IMR-90 (cell line): ENCODE measurements at regions not wholly inside any gene's neighbourhood (a gene's known extent, or its start where the extent isn't known, plus 50 kb on each side); places are given as distances from the start of the nearest gene placed in this dataset.

Experiments used
- CEBPB ChIP-seq: IDR thresholded peaks from 2 replicates; pipeline ENCODE4 v1.6.1; 2012; ENCODE audit warnings: low read depth, low read length, improper control_type of control experiment
- CHD1 ChIP-seq: IDR thresholded peaks from 2 replicates; pipeline ENCODE4 v1.6.1; 2012; ENCODE audit warnings: low read depth, low read length, improper control_type of control experiment
- MAFK ChIP-seq: IDR thresholded peaks from 2 replicates; pipeline ENCODE4 v1.6.1; 2012; ENCODE audit warnings: low read depth, low read length, improper control_type of control experiment
- POLR2A ChIP-seq: IDR thresholded peaks from 2 replicates; pipeline ENCODE4 v1.6.1; 2012; ENCODE audit warnings: mild to moderate bottlenecking, low read depth, low read length
- RAD21 ChIP-seq: IDR thresholded peaks from 2 replicates; pipeline ENCODE4 v1.6.1; 2012; ENCODE audit warnings: low read length, improper control_type of control experiment
- RFX5 ChIP-seq: IDR thresholded peaks from 2 replicates; pipeline ENCODE4 v1.8.0; 2012; ENCODE audit warnings: low read depth, mild to moderate bottlenecking, low read length, moderate library complexity
- TF ChIP-seq, protein P1 (sequence below): conservative IDR thresholded peaks from 2 replicates; pipeline ENCODE4 v1.5.1; 2012; ENCODE audit warnings: mild to moderate bottlenecking, low read depth, low read length, improper control_type of control experiment
- TF ChIP-seq, protein P2 (sequence below): fragments of 150-350 bp; IDR thresholded peaks from 2 replicates; pipeline ENCODE4 v1.6.1; 2016; ENCODE audit warnings: low read depth, mild to moderate bottlenecking, low read length, moderate library complexity, borderline replicate concordance

DNA sequence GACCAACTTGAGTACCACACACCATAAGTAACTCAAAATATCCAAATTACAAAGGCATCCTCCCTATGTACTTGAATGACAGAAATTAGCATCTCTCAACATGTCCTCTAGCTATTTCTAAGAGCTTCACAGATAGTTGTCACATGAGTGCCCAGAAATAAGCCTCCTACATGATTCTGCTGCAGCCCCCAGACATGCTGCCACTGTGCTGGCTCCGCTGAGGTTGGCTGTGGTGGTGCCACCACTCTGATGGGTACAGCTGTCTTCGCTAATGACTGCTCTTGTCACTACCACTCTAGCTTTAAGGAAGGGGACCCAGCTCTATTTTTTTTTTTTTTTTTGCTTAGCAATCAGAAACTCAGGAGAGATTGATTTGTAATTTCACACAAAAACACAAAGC, 256.0 kb downstream of the GRXCR1 start:
- TF ChIP-seq, protein P1, sequence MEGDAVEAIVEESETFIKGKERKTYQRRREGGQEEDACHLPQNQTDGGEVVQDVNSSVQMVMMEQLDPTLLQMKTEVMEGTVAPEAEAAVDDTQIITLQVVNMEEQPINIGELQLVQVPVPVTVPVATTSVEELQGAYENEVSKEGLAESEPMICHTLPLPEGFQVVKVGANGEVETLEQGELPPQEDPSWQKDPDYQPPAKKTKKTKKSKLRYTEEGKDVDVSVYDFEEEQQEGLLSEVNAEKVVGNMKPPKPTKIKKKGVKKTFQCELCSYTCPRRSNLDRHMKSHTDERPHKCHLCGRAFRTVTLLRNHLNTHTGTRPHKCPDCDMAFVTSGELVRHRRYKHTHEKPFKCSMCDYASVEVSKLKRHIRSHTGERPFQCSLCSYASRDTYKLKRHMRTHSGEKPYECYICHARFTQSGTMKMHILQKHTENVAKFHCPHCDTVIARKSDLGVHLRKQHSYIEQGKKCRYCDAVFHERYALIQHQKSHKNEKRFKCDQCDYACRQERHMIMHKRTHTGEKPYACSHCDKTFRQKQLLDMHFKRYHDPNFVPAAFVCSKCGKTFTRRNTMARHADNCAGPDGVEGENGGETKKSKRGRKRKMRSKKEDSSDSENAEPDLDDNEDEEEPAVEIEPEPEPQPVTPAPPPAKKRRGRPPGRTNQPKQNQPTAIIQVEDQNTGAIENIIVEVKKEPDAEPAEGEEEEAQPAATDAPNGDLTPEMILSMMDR, result no peak
- no peak for TF ChIP-seq MAFK
- no peak for TF ChIP-seq CEBPB
- TF ChIP-seq RFX5, result no peak
- no peak for TF ChIP-seq POLR2A
- TF ChIP-seq RAD21, result no peak
- TF ChIP-seq, protein P2, sequence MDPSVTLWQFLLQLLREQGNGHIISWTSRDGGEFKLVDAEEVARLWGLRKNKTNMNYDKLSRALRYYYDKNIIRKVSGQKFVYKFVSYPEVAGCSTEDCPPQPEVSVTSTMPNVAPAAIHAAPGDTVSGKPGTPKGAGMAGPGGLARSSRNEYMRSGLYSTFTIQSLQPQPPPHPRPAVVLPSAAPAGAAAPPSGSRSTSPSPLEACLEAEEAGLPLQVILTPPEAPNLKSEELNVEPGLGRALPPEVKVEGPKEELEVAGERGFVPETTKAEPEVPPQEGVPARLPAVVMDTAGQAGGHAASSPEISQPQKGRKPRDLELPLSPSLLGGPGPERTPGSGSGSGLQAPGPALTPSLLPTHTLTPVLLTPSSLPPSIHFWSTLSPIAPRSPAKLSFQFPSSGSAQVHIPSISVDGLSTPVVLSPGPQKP, result no peak
- TF ChIP-seq CHD1, result no peak
